Gastrocnemius medialis (tissue), 4 donors: ENCODE measurements at regions not wholly inside any gene's neighbourhood (a gene's known extent, or its start where the extent isn't known, plus 50 kb on each side); places are given as distances from the start of the nearest gene placed in this dataset.
A peak's percentile ranks its signal among the peaks of the same experiment; 100 is the strongest.

Source experiments
- ATAC-seq, 2 donors: fragments of 150-250 bp; one replicate each; pipeline ENCODE4 v1.9.1; 2016
- DNase-seq, 2 donors: peaks; one replicate each; pipeline ENCODE4 v3.0.0-alpha.2; 2019
- H3K27ac ChIP-seq, 4 donors: fragments of 200-600 bp; sonication (generic); 1 replicate in 1 of 4; 2 replicates in 3 of 4; pipeline ENCODE4 v1.5.1; 2016 to 2018; ENCODE audit warnings: mild to moderate bottlenecking in 2 of 4, moderate library complexity in 1 of 4
- H3K27me3 ChIP-seq, 3 donors: fragments of 200-600 bp; sonication (generic) in 2 of 3; 1 replicate in 1 of 3; 2 replicates in 2 of 3; pipeline versions ENCODE4 v1.5.1 to v1.6.0; 2016 to 2019; ENCODE audit warnings: mild to moderate bottlenecking in 1 of 3, moderate library complexity in 1 of 3
- H3K36me3 ChIP-seq, 2 donors: fragments of 200-600 bp; sonication (generic) in 1 of 2; one replicate each; pipeline ENCODE4 v1.5.1; 2017 to 2018
- H3K4me1 ChIP-seq, 2 donors: fragments of 200-600 bp; sonication (generic) in 1 of 2; one replicate each; pipeline ENCODE4 v1.5.1; 2016 to 2017; ENCODE audit warnings: mild to moderate bottlenecking in 2 of 2
- H3K4me3 ChIP-seq, 4 donors: fragments of 200-600 bp; sonication (generic) in 3 of 4; 1 replicate in 1 of 4; 2 replicates in 3 of 4; pipeline ENCODE4 v1.5.1; 2016 to 2019; ENCODE audit warnings: mild to moderate bottlenecking in 2 of 4
- H3K9me3 ChIP-seq, 3 donors: fragments of 200-600 bp; sonication (generic) in 2 of 3; 1 replicate in 1 of 3; 2 replicates in 2 of 3; pipeline ENCODE4 v1.5.1; 2016 to 2019
- CTCF ChIP-seq, 5 experiments: fragments of 450-650 bp in 3 of 5; fragments of 200-600 bp in 2 of 5; sonication (generic) in 2 of 5; IDR thresholded peaks in 4 of 5; conservative IDR thresholded peaks in 1 of 5; 1 replicate in 4 of 5; 2 replicates in 1 of 5; pipeline ENCODE4 v1.5.1; 2016 to 2019; ENCODE audit warnings: antibody characterized with exemption in 5 of 5, mild to moderate bottlenecking in 3 of 5, moderate library complexity in 3 of 5
- POLR2A ChIP-seq, 2 donors: fragments of 450-650 bp; IDR thresholded peaks; one replicate each; pipeline ENCODE4 v1.6.1; 2017; ENCODE audit warnings: antibody characterized with exemption in 2 of 2, mild to moderate bottlenecking in 2 of 2, moderate library complexity in 2 of 2
- in situ Hi-C, 4 donors: fragments of 200-750 bp; cut with MboI; loops; one replicate each; pipeline versions ENCODE4 v1.15.0 to v1.8.0; 2017; ENCODE audit warnings: low sequenced_read_pairs in 4 of 4
- intact Hi-C: fragments of 100-400 bp; cut with DNase I; formaldehyde crosslinking; loops from one replicate; pipeline ENCODE4 v1.15.1; 2023; ENCODE audit warnings: low total_unique reads

- Histone ChIP-seq H3K4me3 (no peak overlapping the region), H3K4me1 (no peaks in the 10 kb centered on the region), H3K27me3 (no peaks in the 10 kb centered on the region), H3K36me3 (no peaks in the 10 kb centered on the region), H3K9me3 (no peaks in the 10 kb centered on the region), H3K27ac (no peak overlapping the region)
- ATAC-seq (no peak), DNase-seq (no peak)
- in situ Hi-C loops (no loop called here), intact Hi-C loops (no loop called here)
- TF ChIP-seq CTCF (IDR thresholded peaks at IDR 0.05 in 4 of 5, conservative IDR thresholded peaks at IDR 0.05 in 1 of 5) (no peak), POLR2A (IDR thresholded peaks at IDR 0.05) (no peak)
Measured at GRCh38 chr7:22008683-22009082, 63.0 kb upstream of the CDCA7L start.

- H3K36me3 ChIP-seq: no peaks in the 10 kb centered on the region
- no peaks in the 10 kb centered on the region for H3K9me3 ChIP-seq
- TF ChIP-seq CTCF (IDR thresholded peaks at IDR 0.05 in 4 of 5, conservative IDR thresholded peaks at IDR 0.05 in 1 of 5) (no peak), POLR2A (IDR thresholded peaks at IDR 0.05) (no peak)
- DNase-seq: no peak
- no peak for ATAC-seq
- H3K4me3 ChIP-seq: no peak overlapping the region
- intact Hi-C loops (no loop called here), in situ Hi-C loops (no loop called here)
- no peaks in the 10 kb centered on the region for H3K4me1 ChIP-seq
- H3K27ac ChIP-seq: no peak overlapping the region
- no peaks in the 10 kb centered on the region for H3K27me3 ChIP-seq
Measured at GRCh38 chr7:22008087-22008486, 62.4 kb upstream of the CDCA7L start.

- Histone ChIP-seq H3K9me3 (no peaks in the 10 kb centered on the region), H3K27ac (no peak overlapping the region), H3K4me3 (no peak overlapping the region), H3K27me3 (no peaks in the 10 kb centered on the region), H3K4me1 (no peaks in the 10 kb centered on the region), H3K36me3 (no peaks in the 10 kb centered on the region)
- intact Hi-C loops (no loop called here), in situ Hi-C loops (no loop called here)
- DNase-seq: no peak
- TF ChIP-seq POLR2A (IDR thresholded peaks at IDR 0.05): no peak
- TF ChIP-seq CTCF (IDR thresholded peaks at IDR 0.05 in 4 of 5, conservative IDR thresholded peaks at IDR 0.05 in 1 of 5): no peak
- ATAC-seq: no peak
Measured at GRCh38 chr7:22005151-22005550, 59.5 kb upstream of the CDCA7L start.

GRCh38 chr7:22002726-22003125 is 57.0 kb upstream of the CDCA7L start:
- Histone ChIP-seq H3K27me3 (no peaks in the 10 kb centered on the region), H3K27ac (no peak overlapping the region), H3K4me3 (no peak overlapping the region), H3K9me3 (no peaks in the 10 kb centered on the region), H3K36me3 (no peaks in the 10 kb centered on the region), H3K4me1 (no peaks in the 10 kb centered on the region)
- ATAC-seq: no peak
- no peak for DNase-seq
- in situ Hi-C loops: no loop called here
- TF ChIP-seq POLR2A (IDR thresholded peaks at IDR 0.05) (no peak), CTCF (IDR thresholded peaks at IDR 0.05 in 4 of 5, conservative IDR thresholded peaks at IDR 0.05 in 1 of 5) (no peak)
- intact Hi-C loops: no loop called here

- TF ChIP-seq CTCF (IDR thresholded peaks at IDR 0.05 in 4 of 5, conservative IDR thresholded peaks at IDR 0.05 in 1 of 5): peak; percentile 54 to 79 (median 65)
- TF ChIP-seq POLR2A (IDR thresholded peaks at IDR 0.05): no peak
- intact Hi-C loops: no loop called here
- DNase-seq (no peak), ATAC-seq (peak; percentile 39 to 47)
- no peaks in the 10 kb centered on the region for H3K9me3 ChIP-seq
- no peak overlapping the region for H3K4me3 ChIP-seq
- no peaks in the 10 kb centered on the region for H3K36me3 ChIP-seq
- no peak overlapping the region for H3K27ac ChIP-seq
- in situ Hi-C loops: no loop called here
- H3K4me1 ChIP-seq: no peaks in the 10 kb centered on the region
- no peaks in the 10 kb centered on the region for H3K27me3 ChIP-seq
Measured at GRCh38 chr7:22001345-22002004, 55.8 kb upstream of the CDCA7L start.
